HG03196 (cell line): ENCODE measurements at regions not wholly inside any gene's neighbourhood (a gene's known extent, or its start where the extent isn't known, plus 50 kb on each side); places are given as distances from the start of the nearest gene placed in this dataset.
"Not testable (repeated sequence)": the region's sequence is repeated elsewhere in the genome, so short reads cannot be mapped to it uniquely, and the experiment has no call there.

Experiments used
- ATAC-seq: cut with Tn5 transposase; IDR thresholded peaks from one replicate; pipeline ENCODE4 v1.9.1; 2021; ENCODE audit not compliant: unreplicated experiment

DNA sequence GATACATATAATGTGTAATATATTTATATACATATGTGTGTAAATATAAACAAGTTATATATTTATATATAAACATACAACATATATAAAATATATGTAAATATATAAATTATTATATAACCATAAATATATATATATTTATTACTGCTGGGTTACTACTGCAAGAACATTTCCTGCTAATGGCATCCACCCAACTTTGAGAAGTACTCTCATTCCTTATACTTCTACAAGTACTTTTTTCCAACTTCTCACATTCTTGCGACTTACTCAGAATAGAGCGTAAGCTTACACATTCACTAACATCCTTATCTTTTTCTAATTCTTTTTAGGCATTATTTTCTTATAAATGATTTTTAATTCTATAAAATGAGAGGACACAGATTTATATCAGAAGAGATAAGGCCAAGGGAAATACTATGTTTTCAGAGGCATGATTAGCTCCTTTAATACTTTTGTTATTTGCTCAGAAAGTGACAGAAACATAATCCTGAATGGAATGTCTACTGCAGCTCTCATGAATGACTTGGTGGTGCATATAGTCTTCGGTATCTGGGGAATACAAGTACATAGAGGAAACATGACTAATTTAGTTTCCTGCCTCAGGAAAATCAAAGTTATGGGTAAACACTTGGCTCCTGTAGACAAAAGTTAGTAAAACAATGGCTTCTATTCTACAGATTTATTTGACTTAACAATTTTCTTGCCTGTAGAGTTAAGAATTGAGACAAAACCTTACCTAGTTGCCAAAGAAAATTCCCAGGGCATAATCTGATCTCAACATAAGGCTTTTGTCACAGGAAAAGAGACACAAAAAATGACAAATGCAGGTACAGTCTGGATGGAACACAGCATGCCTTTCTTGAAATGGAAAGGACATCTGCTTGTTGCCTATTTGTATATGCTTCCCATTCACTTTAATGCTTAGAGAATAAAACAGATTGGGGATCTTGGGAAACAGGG lies 453.9 kb downstream of the SQOR start:
- ATAC-seq, result no peak

GRCh38 chr15:46089467-46089935 lies 454.7 kb downstream of the SQOR start:
- ATAC-seq, result no peak

- ATAC-seq, result no peak
Measured at GRCh38 chr15:46091860-46092450, 457.1 kb downstream of the SQOR start.

GRCh38 chr15:46098006-46098405 lies 463.2 kb downstream of the SQOR start:
- ATAC-seq, result not testable (repeated sequence)

- no peak for ATAC-seq
Measured at GRCh38 chr15:46110755-46111154, 475.9 kb downstream of the SQOR start.

DNA sequence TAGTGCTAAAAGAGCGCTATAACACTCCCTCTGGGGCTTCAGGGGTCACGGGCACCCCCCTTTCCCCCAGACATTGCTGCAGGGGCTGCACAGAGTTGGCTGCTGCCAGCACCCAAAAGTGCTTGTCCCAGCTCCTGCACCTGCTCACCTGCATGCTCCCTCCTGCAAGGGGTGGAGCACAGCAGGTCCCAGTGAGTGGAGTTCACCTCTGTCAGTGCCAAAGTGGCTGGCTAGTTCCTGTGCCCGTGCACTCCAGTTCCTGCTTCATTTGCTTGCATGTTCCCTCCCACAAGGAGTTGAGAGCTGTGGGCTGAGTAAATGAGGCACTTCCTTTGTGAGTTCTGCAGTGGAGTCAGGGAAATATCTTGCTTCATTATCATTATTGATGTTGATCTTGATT lies 476.9 kb downstream of the SQOR start:
- no peak for ATAC-seq

DNA sequence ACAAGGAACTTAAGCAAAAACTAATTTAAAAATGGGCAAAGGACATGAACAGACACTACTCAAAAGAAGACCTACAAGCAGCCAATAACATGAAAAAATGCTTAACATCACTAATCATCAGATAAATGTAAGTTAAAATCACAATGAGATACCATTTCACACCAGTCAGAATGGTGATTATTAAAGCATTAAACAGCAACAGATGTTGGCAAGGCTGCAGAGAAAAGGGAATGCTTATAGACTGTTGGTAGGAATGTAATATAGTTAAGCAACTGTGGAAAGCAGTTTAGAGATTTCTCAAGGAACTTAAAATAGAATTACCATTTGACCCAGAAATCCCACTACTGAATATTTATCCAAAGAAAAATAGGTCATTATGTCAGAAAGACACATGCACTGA lies 482.2 kb downstream of the SQOR start:
- ATAC-seq, result no peak

- ATAC-seq, result no peak
Measured at GRCh38 chr15:46120713-46121112, 485.9 kb downstream of the SQOR start.

DNA sequence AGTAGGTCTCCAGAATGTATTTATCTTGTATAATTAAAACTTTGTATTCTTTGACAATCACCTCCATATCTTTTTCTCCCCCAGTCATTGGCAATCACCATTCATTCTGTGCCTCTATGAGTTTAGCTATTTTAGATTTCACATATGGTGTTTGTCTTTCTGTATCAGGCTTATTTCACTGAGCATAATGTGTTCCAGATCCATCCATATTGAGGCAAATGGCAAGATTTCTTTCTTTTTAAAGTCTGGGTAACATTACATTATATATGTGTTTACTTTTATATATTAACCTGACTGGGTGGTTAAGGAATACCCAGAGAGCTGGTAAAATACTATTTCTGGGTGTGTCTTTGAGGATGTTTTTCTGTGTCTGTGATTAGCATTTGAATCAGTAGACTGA lies 486.6 kb downstream of the SQOR start:
- no peak for ATAC-seq

- no peak for ATAC-seq
Measured at GRCh38 chr15:46126581-46126980, 491.8 kb downstream of the SQOR start.

DNA sequence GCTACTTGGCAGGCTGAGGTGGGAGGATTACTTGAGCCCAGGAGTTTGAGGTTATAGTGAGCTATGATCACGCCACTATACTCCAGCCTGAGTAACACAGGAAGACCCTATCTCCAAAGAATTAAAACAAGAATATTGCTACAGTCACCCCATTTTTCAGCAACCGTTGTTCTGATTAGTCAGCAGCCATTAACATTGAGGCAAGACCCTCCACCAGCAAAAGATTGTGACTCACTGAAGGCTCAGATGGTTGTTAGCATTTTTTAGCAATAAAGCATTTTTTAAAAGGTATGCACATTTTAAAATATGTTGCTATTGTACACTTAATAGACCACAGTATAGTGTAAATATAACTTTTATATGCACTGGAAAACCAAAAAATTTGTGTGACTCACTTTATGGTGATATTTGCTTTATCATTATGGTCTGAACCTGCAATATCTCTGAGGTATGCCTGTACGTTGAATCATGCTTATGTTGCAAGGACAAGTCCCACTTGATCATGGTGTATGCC lies 492.6 kb downstream of the SQOR start:
- ATAC-seq, result no peak

DNA sequence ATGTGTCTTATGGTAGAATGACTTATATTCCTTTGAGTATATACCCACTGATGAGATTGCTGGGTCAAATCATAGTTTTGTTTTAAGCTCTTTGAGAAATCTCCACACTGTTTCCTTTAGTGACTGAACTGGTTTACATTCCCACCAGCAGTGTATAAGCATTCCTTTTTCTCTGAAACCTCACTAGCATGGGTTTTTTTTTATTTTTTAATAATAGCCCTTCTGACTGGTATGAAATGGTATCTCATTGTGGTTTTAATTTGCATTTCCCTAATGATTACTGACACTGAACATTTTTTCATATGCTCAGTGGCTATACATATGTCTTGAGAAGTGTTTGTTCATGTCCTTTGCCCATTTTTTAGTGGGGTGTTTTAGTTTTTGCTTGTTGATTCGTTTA lies 494.3 kb downstream of the SQOR start:
- ATAC-seq, result no peak

- ATAC-seq, result no peak
Measured at GRCh38 chr15:46131876-46132275, 497.0 kb downstream of the SQOR start.

- no peak for ATAC-seq
Measured at GRCh38 chr15:46137443-46137842, 502.6 kb downstream of the SQOR start.

GRCh38 chr15:46146002-46146401 lies 511.2 kb downstream of the SQOR start:
- no peak for ATAC-seq

DNA sequence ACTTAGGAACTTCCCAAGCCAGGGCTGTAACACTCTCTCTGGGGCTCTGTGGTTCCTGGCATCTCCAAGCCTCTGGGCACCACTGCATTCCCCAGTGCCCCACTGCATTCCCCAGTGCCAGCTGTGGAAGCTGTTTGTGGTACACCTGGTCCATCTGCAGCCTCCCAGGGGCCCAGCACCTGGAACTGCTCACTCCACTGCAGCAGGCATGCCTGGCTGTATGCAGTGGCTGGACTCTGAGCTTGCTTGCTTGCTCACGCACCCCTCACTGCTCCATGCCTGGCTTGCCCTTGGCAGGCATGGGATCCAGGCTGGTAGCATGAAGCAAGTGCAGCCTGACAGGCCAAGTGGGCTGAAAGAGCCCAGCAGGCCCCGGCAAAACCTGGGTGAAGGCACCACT lies 512.1 kb downstream of the SQOR start:
- no peak for ATAC-seq

DNA sequence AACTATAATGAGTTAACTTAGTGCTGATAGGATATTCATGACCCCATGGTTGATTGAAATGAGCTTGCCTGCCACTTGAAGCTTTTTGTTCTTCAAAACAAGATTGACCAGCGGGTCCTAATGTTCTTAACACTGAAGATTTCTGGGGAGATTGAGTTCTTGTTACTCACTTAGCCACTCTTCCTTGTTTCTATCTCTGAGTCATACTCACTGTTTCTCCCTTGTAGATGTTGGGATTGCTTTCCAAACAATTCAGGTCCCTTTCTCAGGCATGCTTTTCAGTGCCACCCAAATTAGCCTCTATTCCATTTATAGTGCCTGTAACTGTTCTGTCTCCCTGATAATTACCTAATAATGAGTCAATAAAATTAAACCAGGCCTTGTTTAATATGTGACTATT lies 517.0 kb downstream of the SQOR start:
- ATAC-seq, result no peak

DNA sequence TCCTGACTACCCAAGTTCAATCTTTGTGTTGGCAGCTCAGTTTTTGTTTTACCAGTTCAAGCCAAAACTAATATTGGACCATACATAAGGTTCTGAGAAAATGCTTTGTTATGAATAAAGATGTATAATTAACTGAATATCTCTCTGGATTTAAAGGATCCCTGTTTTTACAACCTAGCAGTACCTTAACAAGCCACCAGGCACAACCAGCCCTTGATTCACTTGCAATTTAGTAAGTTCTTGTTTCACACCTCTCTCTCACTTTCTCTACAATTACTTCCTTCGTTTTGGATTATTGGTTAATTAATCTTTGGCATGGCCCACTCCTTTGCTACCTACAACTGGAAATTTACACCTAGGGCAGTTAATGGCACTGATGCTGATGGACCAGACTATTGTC lies 531.9 kb downstream of the SQOR start:
- ATAC-seq, result no peak

DNA sequence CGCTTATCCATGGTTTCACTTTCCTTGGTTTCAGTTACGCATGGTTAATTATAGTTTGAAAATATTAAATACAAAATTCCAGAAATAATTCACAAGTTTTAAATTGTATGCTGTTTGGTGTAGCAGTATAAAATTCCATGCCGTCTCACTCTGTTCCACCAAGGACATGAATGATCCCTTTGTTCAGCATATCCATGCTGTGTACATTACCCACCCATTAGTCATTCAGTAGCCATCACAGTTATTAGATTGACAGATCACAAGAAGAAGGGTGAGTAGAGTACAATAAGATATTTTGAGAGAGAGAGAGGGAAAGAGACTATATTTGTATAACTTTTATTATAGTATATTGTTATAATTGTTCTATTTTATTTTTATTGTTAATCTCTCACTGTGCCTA lies 535.5 kb downstream of the SQOR start:
- no peak for ATAC-seq

DNA sequence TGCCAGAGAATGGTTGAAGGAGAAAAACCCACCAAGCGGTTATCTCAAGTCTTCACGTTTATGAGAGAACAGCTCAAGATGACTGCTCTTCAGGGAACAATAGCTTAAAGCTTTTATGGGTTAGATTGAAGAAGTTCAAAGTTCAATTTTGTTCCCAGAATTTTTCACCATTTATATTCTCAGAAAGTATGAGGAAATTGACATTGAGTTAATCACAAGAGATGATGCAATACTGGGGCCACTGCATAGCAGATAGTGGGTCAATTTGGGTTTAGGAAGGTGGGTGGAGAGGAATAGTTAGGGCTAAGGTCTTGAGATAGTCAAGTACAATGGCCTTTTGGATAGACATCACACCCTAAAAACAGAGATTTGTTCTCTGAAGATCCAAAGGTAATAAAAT lies 539.3 kb downstream of the SQOR start:
- ATAC-seq, result no peak

GRCh38 chr15:46177219-46177618 lies 542.4 kb downstream of the SQOR start:
- ATAC-seq, result no peak

- no peak for ATAC-seq
Measured at GRCh38 chr15:46178138-46178537, 543.3 kb downstream of the SQOR start.
